IMR-90 (cell line): ENCODE measurements at regions not wholly inside any gene's neighbourhood (a gene's known extent, or its start where the extent isn't known, plus 50 kb on each side); places are given as distances from the start of the nearest gene placed in this dataset.

ENCODE experiments used
- CTCF ChIP-seq: conservative IDR thresholded peaks from 2 replicates; pipeline ENCODE4 v1.5.1; 2012; ENCODE audit warnings: mild to moderate bottlenecking, low read depth, low read length, improper control_type of control experiment
- FOS ChIP-seq: fragments of 150-350 bp; IDR thresholded peaks from 2 replicates; pipeline ENCODE4 v1.6.1; 2016; ENCODE audit warnings: low read depth, low read length
- MAFK ChIP-seq: IDR thresholded peaks from 2 replicates; pipeline ENCODE4 v1.6.1; 2012; ENCODE audit warnings: low read depth, low read length, improper control_type of control experiment
- MAZ ChIP-seq: IDR thresholded peaks from 2 replicates; pipeline ENCODE4 v1.6.1; 2012; ENCODE audit warnings: low read depth, mild to moderate bottlenecking, low read length, improper control_type of control experiment, moderate library complexity, borderline replicate concordance
- RAD21 ChIP-seq: IDR thresholded peaks from 2 replicates; pipeline ENCODE4 v1.6.1; 2012; ENCODE audit warnings: low read length, improper control_type of control experiment

- TF ChIP-seq CTCF (no peak), RAD21 (no peak), MAZ (no peak), MAFK (no peak), FOS (no peak)
These were observed 79.9 kb downstream of the RMI2 start for GRCh38 chr16:11425140-11425539.
